OCI-LY7 (cell line): ENCODE measurements at regions not wholly inside any gene's neighbourhood (a gene's known extent, or its start where the extent isn't known, plus 50 kb on each side); places are given as distances from the start of the nearest gene placed in this dataset.

Experiments
- CTCF ChIP-seq: fragments of 200-600 bp; sonication (generic); conservative IDR thresholded peaks from 2 replicates; pipeline ENCODE4 v1.5.1; 2014; ENCODE audit warnings: mild to moderate bottlenecking, antibody characterized with exemption, low read length, moderate library complexity, mixed read lengths
- EZH2phosphoT487 ChIP-seq: fragments of 200-600 bp; sonication (generic); IDR thresholded peaks from 2 replicates; pipeline ENCODE4 v1.6.1; 2018; ENCODE audit warnings: low read depth, borderline replicate concordance, mild to moderate bottlenecking, mixed run types, antibody characterized with exemption, low read length, moderate library complexity, mixed read lengths

GRCh38 chr13:111017755-111018459 lies 97.2 kb upstream of the ARHGEF7 start:
- no peak for TF ChIP-seq CTCF
- no peak for TF ChIP-seq EZH2phosphoT487
